HG03175 (cell line): ENCODE measurements at regions not wholly inside any gene's neighbourhood (a gene's known extent, or its start where the extent isn't known, plus 50 kb on each side); places are given as distances from the start of the nearest gene placed in this dataset.

Source experiments
- ATAC-seq: cut with Tn5 transposase; IDR thresholded peaks from one replicate; pipeline ENCODE4 v1.9.1; 2021; ENCODE audit warnings: mild to moderate bottlenecking, moderate library complexity; ENCODE audit not compliant: unreplicated experiment

DNA sequence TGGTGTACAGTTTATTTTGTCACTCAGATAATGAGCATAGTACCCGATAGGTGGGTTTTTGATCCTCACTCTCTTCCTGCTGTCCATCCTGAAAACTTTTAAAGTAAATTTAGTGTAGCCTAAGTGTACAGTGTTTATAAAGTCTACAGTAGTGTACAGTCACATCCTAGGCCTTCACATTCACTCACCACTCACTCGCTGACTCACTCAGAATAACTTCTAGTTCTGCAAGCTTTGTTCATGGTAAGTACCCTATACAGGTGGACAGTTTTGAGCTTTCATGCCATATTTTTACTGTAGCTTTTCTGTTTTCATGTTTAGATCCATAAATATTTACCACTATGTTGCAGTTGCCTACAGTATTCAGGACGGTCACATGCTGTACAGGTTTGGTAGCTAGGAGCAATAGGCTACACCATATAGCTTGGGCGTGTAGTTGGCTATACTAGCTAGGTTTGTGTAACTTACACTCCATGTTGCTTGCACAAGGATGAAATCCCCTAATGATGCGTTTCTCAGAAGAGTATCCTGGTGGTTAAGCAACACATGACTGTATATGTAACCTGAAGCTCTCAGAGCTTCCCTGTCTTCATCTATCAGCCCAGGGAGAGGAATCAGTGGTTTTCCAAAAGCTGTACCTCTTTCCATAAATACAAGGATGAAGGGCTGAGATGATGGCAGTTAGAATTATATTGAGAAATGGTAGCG lies 87.6 kb upstream of the SLC25A26 start:
- no peak for ATAC-seq

DNA sequence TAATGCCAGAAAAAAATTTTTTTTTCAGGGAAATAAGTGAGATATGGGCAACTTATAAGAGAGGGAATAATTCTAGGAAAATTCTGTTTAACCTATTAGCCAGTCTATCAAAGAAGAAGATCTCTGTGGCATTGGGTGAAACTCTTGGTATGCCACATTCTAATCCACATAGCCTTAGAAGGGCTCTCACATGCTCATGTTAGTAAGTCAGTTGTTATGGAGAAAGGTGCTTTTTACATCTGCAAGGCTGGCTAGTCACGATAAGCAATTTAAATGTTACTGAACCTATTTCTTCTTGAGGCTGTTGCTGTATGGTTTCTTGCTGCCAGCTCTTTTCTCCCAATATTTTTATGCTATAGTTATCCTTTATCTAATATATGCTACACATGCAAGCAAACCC lies 89.9 kb upstream of the MAGI1 start:
- no peak for ATAC-seq

DNA sequence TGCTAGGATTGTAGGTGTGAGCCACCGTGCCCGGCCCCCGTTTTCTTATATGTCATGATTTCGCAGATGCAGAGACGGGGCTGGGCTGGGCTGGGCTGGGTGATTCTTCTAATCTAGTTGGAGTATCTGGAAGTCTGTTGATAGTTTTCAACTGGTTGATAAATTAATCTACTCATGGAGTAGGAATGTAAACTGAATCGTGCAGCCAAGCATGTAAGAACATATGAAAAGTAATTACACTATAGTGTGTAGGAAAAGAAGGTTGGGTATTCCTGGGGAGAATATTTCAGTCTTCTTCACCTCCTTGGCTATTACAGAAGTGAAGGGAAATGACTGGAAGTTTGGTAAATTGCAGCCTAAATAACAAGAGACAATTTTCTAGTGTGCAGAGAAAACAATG lies 82.6 kb upstream of the MAGI1 start:
- no peak for ATAC-seq

DNA sequence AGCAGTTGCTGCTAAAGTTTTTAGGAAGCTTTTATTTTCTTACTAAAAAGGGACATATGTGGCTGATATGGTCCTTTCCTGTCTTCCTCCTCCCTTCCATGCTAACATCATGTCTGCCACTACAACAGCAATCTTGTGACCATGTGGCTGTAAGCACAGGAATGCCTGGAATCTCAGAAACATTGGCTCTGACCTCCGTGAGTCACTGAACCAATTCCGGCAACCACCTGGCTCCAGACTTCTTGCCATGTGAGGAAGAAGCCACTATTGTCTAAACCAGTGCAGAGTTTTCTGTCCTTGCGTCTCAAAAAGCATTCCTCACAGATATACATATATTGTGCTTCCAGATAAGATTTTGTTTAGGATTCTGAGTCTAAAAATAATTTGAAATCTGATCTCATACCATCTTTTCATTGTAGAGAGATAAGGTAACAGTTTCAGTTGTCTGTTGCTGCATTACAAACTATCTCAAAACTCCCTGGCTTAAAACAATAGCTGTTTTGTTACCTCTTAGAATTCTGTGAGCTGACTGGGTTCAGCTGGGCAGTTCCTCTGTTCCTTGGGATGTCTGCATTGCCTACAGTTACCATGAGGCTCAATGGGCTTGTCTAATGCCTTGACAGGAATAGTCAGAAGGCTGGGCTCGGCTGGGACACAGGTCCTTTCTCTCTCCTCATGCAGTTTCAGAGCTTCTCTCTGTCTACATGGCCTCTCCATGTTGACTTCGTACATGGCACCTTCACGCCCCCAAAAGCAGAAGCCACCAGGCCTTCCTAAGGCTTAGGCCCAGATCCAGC lies 77.3 kb upstream of the MAGI1 start:
- ATAC-seq, result no peak

DNA sequence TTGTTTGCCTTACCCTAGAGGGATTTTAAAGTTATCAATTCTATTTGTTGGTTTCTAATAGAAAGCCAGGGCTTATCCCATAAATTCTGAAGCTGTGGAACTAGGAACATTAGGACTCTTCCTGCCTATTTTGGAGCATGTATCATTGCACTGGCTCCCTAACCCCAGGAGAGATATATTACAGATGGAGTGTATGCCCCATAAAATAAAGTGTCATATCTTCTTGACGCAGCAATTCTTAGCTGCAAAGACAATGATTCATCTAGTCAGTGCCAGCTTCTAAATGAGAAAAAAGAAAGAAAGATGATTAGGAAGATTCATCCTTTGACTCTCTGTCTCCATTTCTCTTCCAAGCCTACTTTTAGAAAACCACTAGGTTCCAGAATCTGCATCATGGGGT lies 74.8 kb upstream of the MAGI1 start:
- ATAC-seq, result no peak

DNA sequence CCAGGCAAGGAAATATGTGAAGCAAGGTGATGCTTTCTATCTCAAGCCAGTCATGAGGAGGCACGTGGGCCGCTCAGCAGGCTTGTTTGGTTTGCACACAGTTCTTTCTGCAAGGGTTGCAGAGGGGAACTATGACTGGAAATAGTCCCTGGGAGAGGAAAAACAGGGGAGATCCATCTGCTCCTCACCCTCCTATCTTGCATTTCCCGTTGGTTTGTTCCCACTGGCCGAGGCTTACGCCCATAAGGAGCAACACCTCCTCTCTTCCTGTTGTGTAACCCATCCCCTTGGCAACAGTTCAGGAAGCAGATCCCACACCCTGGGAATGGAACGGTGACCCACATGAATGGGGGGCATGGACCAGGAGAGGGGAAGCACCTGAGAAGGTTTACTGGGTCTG lies 72.1 kb upstream of the MAGI1 start:
- no peak for ATAC-seq

DNA sequence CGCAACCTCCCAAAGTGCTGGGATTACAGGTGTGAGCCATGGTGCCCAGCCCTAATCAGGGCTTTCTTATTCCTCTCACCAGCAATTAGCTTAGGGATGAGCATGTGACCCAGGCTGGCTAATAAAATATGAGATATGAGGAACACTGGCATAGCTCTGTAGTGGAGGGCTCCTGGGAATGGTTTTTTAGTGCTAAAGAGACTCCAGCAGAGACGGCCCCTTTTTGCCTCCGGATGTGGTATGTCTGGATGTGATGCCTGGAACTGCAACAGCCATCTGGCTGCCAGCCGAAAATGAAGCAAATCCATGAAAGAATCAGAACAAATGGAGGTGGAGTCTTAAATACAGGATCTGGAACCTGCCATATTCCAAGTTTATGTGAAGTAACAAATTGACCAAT lies 69.1 kb upstream of the MAGI1 start:
- ATAC-seq, result no peak

DNA sequence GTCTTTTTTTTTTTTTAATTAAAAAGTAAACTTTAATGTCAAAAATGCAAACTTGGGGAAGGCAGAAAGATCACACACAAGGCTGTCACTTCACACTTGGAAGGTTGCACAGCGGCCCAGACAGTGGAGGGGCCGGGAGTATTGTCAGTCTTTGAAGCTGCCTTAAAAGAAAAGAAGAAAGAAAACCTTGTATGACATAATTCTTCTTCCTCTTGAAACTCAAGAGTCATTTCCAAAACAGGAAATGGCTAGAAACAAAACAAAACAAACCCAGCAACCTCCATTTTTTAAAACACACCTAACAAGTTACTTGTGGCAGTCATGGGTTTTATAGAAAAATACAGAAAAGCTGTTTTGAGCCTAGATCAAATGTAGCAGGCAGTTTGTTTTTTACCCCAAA lies 68.1 kb upstream of the MAGI1 start:
- ATAC-seq, result no peak

DNA sequence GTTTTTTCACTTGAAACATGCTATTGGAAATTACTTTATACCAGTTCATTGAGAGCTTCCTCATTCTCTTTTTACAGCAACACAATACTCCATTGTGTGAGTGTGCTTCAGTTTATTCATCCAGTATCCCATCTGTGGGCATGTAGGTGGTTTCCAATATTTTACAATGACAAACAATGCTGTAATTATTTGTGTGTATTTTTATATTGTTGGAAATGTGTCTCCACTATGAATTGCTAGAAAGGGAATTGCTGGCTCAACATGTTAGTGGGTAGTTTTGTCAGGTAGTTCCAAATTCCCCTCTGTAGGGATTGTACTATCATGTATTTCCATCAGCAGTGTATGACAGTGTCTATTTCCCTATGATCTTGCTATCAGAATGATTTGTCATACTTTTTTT lies 65.8 kb upstream of the MAGI1 start:
- no peak for ATAC-seq

DNA sequence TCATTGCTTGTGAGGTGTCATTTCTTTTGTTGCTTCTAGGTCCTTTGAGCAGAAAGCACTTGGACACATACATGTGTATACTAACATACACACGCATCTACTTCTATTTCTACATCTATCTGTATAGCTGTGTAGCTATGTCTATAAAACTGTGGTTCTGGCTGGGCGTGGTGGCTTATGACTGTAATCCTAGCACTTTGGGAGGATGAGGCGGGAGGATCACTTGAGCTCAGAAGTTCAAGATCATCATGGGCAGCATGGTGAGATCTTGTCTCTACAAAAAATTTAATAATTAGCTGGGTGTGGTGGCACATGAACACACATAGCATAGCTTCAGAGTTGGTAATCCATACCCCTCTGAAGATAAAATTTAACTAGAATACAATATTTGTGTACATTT lies 65.0 kb upstream of the MAGI1 start:
- ATAC-seq, result no peak

DNA sequence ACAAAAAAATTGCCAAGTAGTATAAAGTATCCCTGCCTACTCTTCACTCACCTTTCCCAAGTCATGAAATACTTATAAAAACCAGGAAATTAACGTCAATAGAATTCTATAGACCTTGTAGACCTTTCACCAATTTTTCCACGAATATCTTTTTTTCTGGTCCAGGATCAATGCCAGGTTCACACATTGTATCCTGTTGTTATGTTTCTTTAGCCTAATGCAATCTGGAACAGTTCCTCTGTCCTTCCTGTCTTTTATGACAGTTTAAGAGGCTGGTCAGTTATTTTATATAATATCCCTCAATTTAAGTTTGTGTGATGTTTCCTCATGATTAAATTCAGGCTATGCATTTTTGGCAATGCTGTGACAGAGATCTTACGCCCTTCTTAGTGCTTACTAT lies 63.2 kb upstream of the MAGI1 start:
- no peak for ATAC-seq

DNA sequence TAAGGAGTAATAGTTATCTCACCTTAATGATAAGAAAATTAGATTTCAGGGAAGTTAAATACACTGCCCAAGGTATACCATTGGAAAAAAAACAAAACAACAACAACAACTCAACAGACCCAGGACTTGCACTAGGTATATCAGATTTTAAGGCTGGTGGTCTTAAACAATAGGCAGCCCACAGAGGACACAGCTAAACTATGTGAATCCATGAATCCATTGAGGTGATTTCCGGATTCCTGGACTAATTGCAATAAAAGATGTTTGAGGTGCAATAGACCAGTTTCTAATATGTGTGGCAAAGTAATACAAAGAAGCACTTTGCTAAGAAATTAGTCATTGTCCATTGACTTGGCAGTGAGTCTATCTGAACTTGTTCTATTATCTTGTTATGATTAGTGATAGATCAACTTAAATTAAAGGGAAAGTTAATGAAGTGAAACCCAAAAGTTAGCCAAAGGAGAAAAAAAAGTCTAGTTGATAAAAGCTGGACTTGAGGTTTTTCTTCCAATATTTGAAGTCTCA lies 60.9 kb upstream of the MAGI1 start:
- no peak for ATAC-seq

DNA sequence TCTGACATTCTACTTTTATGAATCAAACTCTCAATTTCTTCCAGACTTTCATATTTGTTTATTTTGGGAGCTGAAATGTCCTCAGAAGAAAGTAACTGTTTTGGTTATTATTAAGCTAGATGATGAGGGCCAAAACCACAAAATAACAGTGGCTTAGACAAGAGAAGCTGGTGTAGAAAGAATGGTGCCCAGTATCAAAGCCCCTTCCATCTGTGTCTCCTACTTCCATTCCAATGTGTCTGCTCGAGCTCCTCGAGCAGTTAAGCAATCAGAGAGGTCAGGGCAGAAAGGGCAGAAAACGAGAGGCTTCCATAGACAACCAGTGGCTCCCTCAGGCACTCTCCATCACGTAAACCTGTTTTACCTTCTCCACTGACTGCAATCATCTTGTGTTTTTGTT lies 59.7 kb upstream of the MAGI1 start:
- ATAC-seq, result no peak

DNA sequence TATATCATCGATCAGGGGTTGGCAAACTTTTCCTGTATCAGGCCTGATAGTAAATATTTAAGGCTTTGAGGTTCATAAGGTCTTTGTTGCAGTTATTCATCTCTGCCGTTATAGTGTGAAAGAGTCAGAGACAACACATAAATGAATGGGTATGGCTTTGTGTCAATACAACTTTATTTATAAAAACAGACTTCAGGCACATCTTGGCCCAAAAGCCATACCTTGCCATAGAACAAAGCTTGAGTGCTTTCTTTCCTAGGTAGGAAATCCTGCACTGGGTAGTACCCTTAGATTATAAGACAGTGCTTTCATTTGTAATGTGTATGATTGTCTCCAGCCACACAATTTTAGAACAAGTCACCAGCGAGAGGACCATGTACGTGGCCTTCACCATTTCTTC lies 58.9 kb upstream of the MAGI1 start:
- ATAC-seq, result no peak

DNA sequence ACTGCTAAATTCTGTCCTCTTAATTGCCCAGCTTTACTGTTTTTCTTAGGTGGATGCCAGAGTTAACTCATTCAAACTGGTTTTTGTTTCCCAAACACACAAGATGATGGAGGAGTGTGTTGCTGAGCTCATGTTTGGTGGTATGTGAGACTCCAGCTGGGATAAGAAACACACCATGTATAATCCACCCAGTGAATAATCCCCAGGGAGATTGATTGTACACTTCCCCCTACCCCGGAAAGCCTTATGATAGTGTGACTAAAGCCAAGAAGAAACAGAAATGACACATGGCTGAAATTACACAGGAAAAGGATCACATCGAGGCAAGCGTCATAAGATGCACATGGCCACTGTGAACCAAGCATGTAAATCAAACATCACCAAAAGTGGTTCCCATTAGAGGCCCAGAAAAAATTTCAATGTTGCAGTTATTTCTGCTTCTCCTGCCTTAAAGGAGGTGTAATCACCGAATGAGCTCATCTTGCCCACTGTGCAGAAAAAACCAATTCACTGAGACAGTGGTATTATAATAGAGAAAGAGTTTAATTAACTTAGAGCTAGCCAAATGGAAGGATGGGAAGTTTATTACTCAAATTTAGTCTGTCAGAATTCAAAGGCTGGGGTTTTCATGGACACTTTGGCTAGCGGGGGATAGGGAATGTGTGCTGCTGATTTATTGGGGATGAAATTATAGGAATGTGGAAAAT lies 56.7 kb upstream of the MAGI1 start:
- no peak for ATAC-seq

DNA sequence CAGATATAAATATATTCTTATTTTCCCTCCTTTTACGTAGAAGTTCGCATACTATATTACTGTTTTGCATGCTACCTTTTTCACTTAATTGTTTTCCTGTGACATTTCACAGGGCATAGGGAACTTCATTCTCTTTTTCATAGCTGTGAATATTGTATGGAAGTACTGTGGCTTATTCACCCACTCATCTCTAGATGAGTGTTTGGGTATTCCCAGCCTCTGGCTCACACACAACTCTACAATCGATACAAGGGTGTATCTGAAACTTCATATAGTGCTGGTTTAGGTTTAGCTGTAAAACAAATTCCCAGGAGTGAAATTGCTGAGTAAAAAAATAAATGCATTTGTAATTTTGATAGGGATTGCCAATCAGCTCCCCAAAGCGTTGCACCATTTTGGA lies 55.3 kb upstream of the MAGI1 start:
- ATAC-seq, result no peak

DNA sequence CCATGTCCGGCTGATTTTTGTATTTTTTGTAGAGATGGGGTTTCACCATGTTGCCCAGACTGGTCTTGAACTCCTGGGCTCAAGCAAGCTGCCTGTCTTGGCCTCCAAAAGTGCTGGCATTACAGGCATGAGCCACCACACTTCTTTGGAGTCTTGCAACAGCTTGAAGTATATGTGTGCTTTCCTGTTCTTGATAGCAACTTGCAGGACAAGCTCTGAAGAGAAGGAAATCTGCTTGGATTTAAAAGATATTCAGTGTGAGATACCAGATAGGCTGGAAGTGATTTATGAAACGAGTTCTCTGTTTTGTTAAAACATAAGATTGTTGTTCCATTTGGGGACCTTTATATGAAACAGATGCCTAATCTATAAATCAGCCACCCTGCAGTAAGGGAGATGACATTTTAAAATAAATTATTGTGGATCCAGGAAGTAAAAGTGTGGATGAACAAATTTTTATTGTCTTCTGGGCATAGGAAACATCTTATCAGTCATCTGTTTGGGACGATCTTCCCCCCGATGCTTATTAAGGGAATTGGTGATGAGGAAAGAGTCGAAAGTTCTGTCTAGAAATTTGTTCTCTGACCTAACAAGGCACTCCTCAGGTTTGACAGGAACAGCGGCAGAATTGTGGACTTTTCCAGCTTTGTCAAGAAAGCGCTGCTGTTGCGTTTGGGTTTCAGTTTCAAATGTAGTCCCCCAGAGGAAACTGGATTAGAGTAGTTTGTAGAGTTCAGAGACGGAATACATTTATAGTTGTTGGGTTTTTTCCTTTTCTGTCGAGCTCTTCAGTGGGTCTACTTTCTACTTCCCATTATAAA lies 53.7 kb upstream of the MAGI1 start:
- ATAC-seq, result no peak
